NCI-H1930 (cell line): ENCODE measurements at regions not wholly inside any gene's neighbourhood (a gene's known extent, or its start where the extent isn't known, plus 50 kb on each side); places are given as distances from the start of the nearest gene placed in this dataset.
"Not testable (repeated sequence)": the region's sequence is repeated elsewhere in the genome, so short reads cannot be mapped to it uniquely, and the experiment has no call there.

Source experiments
- DNase-seq, 2 experiments: peaks; one replicate each; lab custom pipeline; 2025; lab: John Stamatoyannopoulos, UW

DNA sequence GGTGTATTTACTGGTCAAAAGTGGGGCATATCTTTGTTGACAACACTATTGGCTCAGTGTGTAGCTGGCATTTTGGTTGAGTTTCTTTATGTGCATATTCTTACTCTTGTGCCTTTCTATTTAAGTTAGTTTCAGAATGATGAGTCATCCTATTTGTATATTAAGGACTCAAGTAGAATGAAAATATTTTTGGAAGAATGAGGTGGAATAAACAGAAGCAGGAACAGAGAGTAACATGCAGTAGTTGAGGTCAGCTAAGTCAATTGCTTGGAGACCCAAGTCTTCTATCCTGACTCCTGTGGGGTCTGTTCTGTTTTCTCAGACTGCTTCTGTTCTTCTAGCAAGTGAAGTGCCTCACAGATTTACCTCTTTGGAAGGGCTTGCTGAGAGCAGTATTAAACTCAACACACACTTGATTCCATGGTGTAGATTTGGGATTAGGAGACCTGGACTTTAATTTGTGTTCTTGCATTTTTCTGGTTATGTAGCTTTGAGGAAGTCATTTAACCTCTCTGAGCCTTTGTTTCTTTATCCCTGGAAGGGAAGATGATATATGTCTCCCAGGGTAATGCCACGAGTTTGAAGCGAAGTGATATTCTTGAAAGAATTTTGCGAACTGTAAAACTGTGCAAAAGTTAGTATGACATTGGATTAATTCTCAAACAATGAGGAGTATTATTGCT lies 324.3 kb downstream of the QKI start:
- DNase-seq = no peak

DNA sequence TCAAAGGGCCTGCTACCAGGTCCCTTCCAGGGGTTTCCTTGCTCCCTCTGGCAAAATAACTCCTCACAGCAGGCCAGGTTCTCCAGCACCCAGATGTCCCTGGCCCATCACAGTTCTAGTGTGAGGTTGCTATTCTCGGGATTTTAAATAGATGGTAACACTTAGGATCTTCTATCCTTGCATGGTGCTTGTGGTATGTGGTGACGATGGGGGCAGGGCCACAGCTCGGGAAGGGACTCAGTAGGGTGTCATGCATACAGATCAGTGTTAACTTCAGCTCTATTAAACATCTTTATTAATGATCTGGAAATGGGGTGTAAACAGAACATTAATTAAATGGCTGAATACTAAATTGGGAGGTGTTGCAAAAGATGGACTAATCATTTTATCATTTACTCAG lies 323.8 kb downstream of the QKI start:
- no peak for DNase-seq

DNA sequence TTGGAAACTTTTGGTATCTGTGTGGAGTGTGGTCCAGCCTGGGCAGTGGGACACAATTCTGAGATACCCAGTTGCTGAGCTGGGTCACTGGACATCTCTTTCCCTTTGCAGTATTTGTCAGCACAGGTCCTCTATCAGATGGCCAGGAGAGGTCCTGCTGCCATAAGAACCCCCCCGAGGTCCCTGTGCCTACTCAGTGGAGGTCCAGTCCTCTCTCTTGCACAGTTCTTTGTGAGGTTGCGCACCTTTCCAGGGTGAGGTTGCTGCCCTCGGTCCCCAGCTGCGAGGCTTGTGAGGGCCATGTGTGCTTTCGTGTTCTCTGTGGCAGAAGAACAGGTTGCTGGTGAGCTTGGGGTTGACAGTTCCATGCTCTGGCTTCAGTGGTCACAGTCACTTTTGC lies 320.6 kb downstream of the QKI start:
- DNase-seq = no peak

DNA sequence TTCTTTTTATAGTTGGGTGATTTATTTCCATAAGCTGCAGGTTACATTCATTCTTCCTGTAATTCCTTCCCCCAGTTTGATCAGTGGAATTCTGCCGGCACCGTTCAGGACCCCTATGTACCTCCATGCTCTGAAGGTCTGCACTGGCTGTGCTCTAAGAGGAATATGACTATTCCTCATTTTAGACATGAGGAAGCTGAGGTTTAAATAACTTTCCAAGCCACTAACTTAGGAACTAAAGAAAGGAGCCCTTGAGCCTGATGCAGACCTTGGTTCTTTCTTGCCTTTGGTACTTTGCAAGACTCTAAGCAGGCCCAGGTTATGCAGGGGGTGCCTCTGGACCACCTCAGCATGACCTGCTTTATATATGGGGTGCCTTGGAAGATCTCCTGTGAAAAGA lies 318.5 kb downstream of the QKI start:
- DNase-seq = no peak

DNA sequence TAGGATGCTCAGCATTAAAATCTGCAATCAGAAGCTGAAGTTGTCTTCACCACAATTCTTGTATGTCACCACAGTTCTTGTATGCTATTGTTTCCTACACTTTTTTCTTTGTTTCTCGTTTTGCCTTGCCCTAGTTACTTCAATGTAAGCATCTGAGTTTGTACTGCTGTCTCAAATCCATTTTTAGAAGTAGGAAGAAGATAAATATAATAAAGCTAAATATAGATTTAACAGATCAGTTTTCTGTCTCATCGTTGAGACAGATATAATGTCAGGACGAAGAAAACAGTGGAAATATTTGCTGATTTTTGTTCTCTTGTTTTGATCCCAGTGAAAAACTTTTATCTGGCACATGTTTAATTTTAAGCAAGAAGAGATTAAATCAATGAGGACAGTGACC lies 318.0 kb downstream of the QKI start:
- no peak for DNase-seq

DNA sequence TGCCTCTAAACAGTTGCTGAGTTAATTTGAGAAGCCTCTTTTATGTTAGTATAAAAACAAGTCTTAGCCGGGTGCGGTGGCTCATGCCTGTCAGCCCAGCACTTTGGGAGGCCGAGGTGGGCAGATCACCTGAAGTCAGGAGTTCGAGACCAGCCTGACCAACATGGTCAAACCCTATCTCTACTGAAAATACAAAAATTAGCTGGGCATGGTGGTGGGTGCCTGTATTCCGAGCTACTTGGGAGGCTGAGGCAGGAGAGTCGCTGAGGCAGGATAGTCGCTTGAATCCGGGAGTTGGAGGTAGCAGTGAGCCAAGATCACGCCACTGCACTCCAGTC lies 317.5 kb downstream of the QKI start:
- DNase-seq = not testable (repeated sequence)

DNA sequence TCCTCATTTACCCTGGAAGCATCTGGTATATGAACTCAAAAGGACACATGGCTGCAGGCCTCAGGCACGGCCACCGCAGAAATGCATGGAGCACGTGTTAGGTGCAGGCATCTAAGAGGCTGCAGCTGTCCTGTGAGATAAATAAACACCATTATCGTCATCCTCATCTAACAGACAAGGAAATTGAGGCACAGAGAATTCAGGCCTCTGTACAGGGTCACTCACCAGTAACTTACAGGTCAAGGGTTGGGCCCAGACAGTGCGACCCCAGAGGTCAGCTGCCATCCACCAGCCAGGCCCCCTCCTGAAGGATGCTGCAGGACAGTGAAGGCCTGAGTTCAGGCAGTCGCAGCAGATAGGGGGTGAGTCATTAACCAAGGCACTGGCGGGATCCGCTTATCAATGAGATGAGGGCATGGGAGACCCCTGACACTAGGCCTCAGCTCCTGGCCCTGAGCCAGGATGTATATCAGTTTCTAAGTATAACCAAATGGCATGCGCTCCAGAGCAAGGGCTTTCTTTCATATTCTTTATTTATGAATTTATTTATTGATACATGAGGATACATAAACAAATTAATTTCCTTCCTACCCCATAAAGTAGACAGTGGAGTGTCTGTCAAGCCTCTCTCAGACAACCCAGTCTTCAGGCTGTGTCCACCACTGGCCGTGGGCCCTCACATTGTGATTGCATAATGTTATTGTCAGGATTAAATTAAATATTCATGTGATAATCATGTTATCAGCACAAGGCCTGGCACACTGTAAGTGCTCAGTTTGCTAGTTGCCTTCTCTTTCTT lies 316.9 kb downstream of the QKI start:
- no peak for DNase-seq

DNA sequence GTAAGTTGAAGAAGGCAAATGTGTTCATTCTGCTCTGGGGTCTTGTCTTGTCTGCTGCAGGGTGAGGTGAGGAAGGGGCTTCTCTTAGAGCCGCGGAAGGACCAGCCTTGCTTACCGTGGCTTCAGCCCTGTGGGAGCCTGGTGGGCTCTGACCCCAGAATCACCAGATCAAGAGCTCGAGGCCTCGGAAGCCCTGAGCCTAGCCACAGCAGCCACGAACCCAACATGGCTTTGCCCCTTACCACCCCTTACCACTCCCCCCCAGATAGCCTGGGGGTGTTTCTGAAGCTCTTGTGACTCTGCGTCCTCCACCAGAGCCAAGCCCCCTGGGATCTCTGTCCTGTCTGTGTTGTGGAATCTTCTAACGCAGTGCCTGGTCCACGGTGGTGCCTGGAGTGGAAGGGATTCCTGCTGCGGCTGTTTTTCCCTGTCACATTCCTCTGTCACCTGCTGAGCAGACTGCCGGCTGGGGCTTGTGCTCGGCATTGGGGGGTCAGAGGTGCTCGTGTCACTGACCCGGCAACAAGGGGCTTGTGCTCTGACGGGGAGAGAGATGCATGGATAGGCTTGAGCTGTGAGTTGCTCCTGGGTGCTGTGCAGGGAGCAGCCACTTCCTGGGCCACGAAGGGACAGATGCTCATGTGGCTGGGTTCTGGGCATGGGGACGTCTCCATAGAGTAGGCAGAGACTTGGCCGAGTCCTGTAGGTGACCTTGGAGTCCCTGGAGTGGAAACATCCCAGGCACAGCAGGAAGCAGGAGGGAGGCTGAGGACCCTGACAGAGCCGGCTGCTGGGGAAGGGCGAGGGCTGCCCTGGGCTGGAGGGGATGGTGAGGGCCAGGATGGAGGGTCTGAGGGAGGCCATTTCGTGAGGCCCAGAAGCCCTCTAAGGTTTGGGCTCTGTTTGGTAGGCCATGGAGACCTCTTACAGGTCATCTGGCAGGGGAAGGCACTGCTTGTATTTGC lies 316.0 kb downstream of the QKI start:
- DNase-seq = no peak

DNA sequence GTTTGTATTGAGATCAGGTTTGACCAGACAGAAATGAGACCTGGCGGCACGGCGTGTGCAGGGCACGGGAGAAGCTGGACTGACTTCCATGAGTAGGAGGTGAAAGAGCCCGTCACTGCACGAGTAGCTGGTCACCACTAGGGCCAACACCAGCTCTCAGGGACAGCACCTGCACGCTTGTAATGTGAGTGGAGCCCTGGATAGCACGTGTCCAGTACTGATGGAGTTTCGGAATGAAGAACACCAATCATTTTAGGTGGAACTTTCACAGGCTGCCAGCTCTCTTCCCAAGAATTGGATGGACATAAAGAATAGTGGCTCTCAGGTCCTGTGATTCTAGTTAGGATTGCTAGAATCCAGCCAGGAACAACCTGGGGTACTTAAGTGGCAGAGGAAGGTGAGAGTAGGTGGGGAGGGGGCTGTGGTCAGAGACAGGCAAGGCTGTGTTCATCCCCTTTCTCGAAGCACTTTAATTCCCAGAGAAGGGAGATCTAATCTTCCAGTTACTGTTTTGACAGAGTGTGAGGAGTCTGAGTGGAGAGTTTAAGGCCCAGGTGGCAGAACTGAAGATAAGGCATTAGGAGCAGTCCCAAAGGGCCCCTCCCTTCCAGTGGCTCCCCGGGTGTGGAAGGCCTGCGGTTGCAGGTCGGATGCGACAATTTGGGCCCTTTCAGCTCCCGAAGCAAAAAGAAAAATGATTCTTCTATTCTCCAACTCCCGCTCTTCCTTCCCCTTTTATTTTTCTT lies 314.8 kb downstream of the QKI start:
- no peak for DNase-seq

DNA sequence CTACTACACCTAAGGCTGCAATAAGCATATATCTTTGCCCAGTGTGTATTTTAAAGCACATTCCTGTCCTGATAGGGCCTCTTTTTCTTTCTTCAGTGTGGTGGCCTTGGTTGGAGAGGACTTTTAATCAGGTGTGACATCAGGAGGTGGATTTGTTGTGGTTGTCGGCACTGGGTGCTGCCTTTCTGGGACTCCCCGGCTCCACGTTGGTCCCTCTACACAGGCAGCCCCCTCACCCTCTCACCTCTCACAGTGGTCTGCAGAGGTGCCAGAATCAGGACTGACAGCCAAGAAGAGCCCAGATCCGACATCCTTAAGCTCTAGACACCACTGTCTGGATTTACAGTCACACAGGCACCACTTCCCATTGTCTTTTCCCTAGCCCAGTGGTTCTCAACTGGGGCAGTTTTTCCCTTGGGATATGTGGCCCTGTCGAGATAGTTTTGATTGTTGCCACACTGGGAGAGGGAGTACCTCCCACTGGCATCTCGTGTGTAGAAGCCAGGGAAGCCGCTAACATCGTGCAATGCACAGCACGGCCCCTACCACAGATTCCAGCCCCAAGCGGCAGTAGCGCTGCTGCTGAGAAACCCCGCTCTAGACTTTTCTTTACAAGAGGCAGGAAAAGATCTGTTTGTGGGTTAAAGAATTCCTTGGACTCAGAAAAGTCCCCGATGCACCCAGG lies 314.1 kb downstream of the QKI start:
- no peak for DNase-seq

DNA sequence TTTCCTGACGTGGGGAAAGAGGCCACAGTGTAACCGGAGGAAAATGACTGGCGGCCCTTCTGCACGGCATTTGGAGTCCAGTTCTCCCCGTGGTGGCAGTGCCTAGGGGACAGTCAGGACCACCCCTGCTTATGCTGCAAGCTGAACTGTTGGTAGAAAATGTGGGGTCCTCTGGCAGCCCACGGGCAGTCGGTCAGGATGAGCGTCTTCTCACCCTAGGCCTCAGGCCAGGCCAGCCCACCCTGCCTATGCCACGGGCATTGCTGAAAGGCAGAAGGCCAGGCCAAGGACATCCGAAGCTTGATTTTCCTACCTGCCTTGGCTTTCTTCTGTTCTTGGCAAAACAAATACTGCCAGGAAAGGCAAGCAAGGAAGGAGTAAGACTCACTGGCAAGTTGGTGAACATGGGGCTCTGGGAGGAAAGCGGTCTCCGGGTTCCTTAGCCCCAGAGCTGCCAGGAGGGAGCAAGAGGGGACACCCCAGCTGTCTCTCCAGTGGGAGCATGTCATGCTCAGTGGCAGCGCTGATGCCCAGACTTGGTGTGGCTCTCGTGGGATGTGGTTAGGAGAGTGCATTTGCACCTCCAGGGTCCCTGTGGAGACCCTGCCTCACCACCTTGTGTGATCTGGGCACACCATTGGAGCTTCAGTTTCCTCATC lies 311.6 kb downstream of the QKI start:
- DNase-seq = no peak

DNA sequence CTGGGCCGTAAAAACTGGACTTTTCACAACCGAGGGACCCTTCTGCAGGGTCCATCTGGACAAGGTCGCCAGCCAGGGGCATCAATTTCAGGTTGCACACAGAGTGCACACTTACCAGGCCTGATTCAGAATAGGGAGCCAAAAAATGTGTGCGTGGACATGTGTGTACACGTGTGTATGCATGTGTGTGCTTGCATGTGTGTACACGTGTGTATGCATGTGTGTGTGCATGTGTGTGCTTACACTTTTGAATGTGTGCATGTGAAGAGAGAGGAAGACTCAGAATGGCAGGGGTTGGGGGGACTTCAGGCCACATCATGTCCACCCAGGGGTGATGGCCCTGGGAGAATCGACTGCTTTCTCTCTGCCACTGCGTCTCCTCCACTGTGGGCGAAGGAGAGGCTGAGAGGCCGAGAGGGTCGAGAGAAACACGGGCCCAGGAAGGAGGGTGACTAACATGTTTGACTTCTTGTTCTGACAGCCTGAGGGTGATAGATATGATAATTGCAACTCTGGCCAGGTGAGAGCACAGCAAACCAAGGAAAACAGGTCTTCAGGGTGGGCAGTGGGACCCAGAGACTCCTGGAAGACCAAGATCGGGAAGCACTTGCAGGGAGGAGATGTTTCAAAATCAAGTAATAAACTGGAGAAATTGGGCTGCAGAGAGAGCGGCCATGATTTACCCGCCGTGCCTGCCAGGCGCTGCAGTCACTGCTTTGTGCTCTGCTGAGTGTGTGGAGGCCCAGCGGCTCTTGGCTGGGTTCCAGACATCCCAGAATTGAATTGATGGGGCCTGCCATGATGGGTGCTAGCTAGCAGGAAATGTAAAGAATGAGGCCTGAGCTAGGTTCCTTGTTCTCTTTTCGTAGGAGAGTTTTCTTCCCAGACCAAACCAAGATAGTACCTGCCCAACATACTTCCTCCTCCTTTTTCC lies 310.8 kb downstream of the QKI start:
- no peak for DNase-seq

DNA sequence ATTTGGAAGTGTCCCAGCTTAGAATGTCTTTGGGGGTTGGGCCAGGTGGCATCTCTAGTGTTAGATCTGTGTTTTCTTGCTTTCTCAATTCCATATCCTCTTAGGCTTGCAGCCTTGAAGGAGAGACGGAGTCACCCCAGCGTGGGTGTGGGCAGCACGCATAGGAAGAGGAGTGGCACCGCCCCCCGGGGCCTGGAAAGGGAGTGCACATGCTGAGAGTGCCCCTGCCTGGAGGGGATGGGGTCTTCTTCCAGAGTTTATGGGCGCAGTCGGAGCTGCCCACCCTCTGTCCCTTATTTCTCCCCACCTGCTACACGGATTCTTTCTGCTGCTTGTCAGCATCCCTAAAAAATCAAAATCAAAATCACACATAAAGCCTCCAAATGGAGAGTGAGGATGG lies 309.7 kb downstream of the QKI start:
- no peak for DNase-seq

DNA sequence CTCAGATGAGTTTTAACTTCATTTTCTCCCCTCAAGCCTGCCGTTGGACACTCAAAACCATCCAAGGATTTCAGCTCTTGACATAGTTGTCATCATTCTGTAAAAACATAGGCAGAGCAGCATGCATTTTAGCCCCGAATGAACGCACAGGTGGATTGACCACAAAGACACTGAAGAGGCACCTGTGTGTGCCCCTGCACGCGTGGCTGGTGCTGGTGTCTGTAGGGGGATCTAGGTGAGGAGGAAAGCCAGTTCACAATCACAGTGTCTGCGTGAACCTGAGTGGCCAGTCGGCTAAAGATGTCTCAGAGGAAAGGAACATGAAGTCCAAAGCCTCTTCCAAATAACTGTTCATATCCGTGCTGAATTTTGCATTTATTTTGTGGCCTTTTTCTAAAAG lies 309.2 kb downstream of the QKI start:
- no peak for DNase-seq

DNA sequence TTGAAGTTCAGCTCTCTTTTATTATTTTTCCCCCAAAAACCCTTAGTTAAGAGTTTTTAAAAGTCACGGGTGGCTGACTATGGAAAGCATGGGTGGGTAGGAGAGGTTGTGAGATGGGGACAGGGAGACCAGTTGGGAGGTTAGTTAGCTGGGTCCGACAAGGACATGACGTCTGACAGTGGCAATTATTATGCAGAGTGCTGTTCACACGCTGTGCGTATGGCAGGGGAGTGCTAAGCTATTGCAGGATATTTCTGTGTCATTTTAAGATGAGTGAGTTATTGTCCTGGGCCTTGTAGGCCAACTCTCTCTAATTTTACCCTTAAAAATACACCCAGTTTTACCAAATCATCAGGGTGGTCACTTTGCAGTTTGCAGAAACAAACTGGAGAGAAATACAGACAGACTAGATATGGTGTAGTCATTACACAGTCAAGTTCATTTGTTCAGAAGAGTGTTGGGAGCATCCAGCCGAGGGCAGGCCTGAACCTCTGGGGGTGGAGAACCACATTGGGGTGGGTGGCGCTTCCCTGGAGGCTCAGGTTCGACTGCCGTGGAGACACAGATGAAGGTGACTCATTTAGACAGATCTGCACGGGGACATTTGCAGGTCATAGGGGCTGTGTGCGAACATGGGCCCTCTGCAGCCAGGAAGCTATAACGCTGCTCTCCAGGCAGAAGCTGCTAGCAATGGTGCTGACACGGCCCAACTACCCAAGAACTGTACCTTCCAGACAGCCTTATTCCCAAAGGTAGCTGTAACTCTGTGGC lies 307.6 kb downstream of the QKI start:
- no peak for DNase-seq

DNA sequence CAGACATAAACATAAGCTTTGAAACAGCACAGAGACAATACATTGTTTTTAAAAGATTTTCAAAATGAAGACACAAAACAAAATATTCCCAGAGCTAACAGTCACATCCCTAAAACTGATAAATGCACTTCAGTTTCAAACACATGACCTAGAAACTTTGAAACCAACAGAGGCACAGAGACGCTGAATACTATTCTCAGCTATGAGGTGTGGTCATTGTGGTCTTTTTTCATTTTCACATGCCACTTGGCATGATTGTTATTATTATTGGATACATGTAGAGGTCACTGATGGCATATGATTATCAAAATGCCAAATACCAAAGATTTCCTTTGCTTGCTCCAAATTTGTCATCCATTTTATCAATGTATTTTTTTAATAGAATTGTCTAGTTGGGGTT lies 306.9 kb downstream of the QKI start:
- DNase-seq = no peak

DNA sequence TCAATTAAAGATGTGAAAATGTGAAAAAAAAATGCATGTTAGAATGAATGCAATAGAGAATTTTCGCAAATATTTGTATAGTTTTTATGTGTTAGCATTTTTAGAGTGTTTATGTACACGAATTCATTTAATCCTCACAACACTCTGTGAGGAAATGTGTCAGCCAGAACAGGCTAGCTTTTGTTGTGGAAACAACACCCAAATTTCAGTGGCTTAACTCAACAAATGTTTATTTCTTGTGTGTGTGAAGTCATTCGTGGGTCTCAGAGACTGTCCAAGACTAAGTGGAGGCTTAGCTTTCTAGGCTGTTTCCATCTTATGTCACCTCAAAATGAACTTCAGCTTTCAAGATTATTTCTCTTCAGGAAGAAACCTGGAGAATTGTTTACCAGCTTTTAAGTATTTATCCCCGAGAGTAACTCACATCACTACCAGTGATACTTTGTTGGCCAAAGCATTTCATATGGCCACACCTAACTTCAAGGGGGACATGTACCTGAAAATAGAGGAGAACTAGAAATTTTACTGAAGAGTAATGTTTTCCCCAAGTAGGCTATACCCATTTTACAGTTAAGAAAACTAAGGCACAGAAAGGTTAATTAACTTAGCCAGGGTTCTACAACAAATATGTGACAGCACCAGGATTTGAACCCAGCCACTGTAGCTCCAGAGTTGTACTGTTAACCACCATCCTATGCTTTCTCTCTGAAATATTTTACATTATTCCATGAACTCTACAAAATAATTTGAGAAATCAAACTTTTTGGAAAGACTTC lies 306.1 kb downstream of the QKI start:
- DNase-seq = no peak

DNA sequence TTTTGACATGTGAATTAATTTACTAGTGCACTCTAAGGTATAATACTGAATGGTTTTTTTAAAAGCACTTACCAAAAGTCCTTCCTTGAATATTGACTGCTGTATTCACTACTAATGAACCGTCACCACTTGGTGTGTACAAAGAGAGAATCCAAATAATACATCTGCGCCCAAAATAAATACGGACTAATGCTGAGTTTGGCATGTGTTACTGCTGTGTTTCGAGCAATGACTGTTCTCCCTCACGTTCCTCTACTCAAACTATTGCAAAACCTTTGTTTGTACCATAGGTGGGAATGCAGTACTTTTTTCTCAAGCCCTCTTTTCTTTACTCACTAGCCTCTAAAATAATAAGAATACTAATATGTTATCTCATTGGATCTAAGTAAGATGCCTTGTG lies 305.5 kb downstream of the QKI start:
- no peak for DNase-seq
